Natural killer cell (primary cell): ENCODE measurements at regions not wholly inside any gene's neighbourhood (a gene's known extent, or its start where the extent isn't known, plus 50 kb on each side); places are given as distances from the start of the nearest gene placed in this dataset.
"Not testable (repeated sequence)": the region's sequence is repeated elsewhere in the genome, so short reads cannot be mapped to it uniquely, and the experiment has no call there.

Source experiments
- ATAC-seq, 3 donors: fragments of 150-1000 bp in 2 of 3; fragments of 200-7000 bp in 1 of 3; cut with Tn5 transposase; 1 replicate in 1 of 3; 2 replicates in 2 of 3; pipeline ENCODE4 v1.10.0; 2021; ENCODE audit warnings: mild to moderate bottlenecking in 2 of 3, moderate library complexity in 2 of 3
- DNase-seq, 2 donors: peaks; one replicate each; pipeline versions ENCODE4 v3.0.0 to v3.0.0-alpha.2; 2013 to 2021; ENCODE audit warnings: mixed read lengths in 1 of 2
- H3K27ac ChIP-seq: one replicate; pipeline ENCODE4 v1.5.1; 2013; ENCODE audit warnings: mild to moderate bottlenecking, low read length
- H3K27me3 ChIP-seq: one replicate; pipeline ENCODE4 v1.6.1; 2013; ENCODE audit warnings: low read length; ENCODE audit not compliant: control insufficient read depth, insufficient read depth
- H3K36me3 ChIP-seq: one replicate; pipeline ENCODE4 v1.6.1; 2013; ENCODE audit warnings: low read length; ENCODE audit not compliant: control insufficient read depth, insufficient read depth
- H3K4me1 ChIP-seq: one replicate; pipeline ENCODE4 v1.6.1; 2013; ENCODE audit warnings: low read length; ENCODE audit not compliant: control insufficient read depth, insufficient read depth
- H3K4me3 ChIP-seq: one replicate; pipeline ENCODE4 v1.5.1; 2013; ENCODE audit warnings: low read length
- H3K9me3 ChIP-seq: one replicate; pipeline ENCODE4 v1.6.1; 2013; ENCODE audit warnings: low read length; ENCODE audit not compliant: control insufficient read depth, insufficient read depth
- H3K27ac Mint-ChIP-seq, 2 donors: one replicate each; pipeline ENCODE4 v1.8.0; 2022; ENCODE audit warnings: mild to moderate bottlenecking in 2 of 2, mixed read lengths in 2 of 2, moderate library complexity in 1 of 2
- H3K27me3 Mint-ChIP-seq, 2 donors: one replicate each; pipeline ENCODE4 v1.8.0; 2022; ENCODE audit warnings: low read depth in 2 of 2, mixed read lengths in 2 of 2
- H3K36me3 Mint-ChIP-seq: one replicate; pipeline ENCODE4 v1.8.0; 2022; ENCODE audit warnings: mixed read lengths
- H3K4me1 Mint-ChIP-seq, 2 donors: one replicate each; pipeline ENCODE4 v1.8.0; 2022; ENCODE audit warnings: mixed read lengths in 2 of 2
- H3K4me3 Mint-ChIP-seq: one replicate; pipeline ENCODE4 v1.8.0; 2022; ENCODE audit warnings: mild to moderate bottlenecking, moderate library complexity, mixed read lengths
- H3K9me3 Mint-ChIP-seq, 2 donors: one replicate each; pipeline ENCODE4 v1.8.0; 2022; ENCODE audit warnings: mixed read lengths in 2 of 2
- CTCF ChIP-seq: fragments of 200-600 bp; IDR thresholded peaks from one replicate; pipeline ENCODE4 v1.8.0; 2022; ENCODE audit warnings: antibody characterized with exemption
- WGBS: methylation state at CpG from one replicate; pipeline ENCODE4 v1.1.7; 2013; ENCODE audit warnings: missing lambda C conversion rate; ENCODE audit not compliant: insufficient coverage; 5-methylcytosine and 5-hydroxymethylcytosine counted together
- intact Hi-C: fragments of 100-400 bp; cut with micrococcal nuclease; formaldehyde crosslinking; loops from one replicate; pipeline ENCODE4 v1.14.2; 2022

GRCh38 chr5:56405116-56405908 lies 172.2 kb upstream of the ANKRD55 start:
- H3K36me3 Mint-ChIP-seq = no peaks in the 10 kb centered on the region

GRCh38 chr5:56402266-56403220 lies 169.4 kb upstream of the ANKRD55 start:
- Histone ChIP-seq H3K4me3 (no peak overlapping the region), H3K27me3 (no peaks in the 10 kb centered on the region), H3K9me3 (no peaks in the 10 kb centered on the region), H3K36me3 (no peaks in the 10 kb centered on the region), H3K27ac (no peak overlapping the region), H3K4me1 (no peaks in the 10 kb centered on the region)
- Mint-ChIP-seq H3K9me3 (peaks cover 0 to 2% of the 10 kb centered on the region in 2 donors), H3K4me1 (no peaks in the 10 kb centered on the region), H3K27me3 (peaks cover 0 to 3% of the 10 kb centered on the region in 2 donors), H3K4me3 (no peak overlapping the region), H3K27ac (no peak overlapping the region), H3K36me3 (no peaks in the 10 kb centered on the region)
- DNase-seq (no peak), ATAC-seq (no peak)
- 94% methylated on average over 6 of the region's 7 CpGs for WGBS
- intact Hi-C loops = no loop called here
- TF ChIP-seq CTCF = no peak

More at GRCh38 chr5:56405116-56405908, 172.2 kb upstream of the ANKRD55 start:
- Histone ChIP-seq H3K9me3 (no peaks in the 10 kb centered on the region), H3K27me3 (no peaks in the 10 kb centered on the region), H3K4me1 (no peaks in the 10 kb centered on the region), H3K36me3 (no peaks in the 10 kb centered on the region), H3K4me3 (no peak overlapping the region), H3K27ac (no peak overlapping the region)
- WGBS = 98% methylated on average over 3 of the region's 4 CpGs
- ATAC-seq (no peak), DNase-seq (no peak)
- intact Hi-C loops = no loop called here
- Mint-ChIP-seq H3K4me1 (no peaks in the 10 kb centered on the region), H3K4me3 (no peak overlapping the region), H3K27ac (no peak overlapping the region), H3K27me3 (peaks cover 0 to 3% of the 10 kb centered on the region in 2 donors), H3K9me3 (no peaks in the 10 kb centered on the region)
- TF ChIP-seq CTCF = no peak

GRCh38 chr5:56397796-56398195 lies 164.7 kb upstream of the ANKRD55 start:
- H3K27me3 ChIP-seq, ATAC-seq, H3K36me3 ChIP-seq, H3K27ac ChIP-seq, H3K4me3 ChIP-seq, H3K4me3 Mint-ChIP-seq, H3K27ac Mint-ChIP-seq, H3K27me3 Mint-ChIP-seq, H3K9me3 ChIP-seq, H3K36me3 Mint-ChIP-seq, DNase-seq, intact Hi-C loops, H3K4me1 ChIP-seq, H3K4me1 Mint-ChIP-seq: not testable (repeated sequence)
- peaks cover 2 to 14% of the 10 kb centered on the region in 2 donors for H3K9me3 Mint-ChIP-seq
- 96% methylated on average over 24 of the region's 24 CpGs for WGBS

- no peaks in the 10 kb centered on the region for H3K27me3 ChIP-seq
- Mint-ChIP-seq H3K4me3 (no peak overlapping the region), H3K4me1 (no peaks in the 10 kb centered on the region), H3K9me3 (peaks cover 2 to 14% of the 10 kb centered on the region in 2 donors), H3K36me3 (peaks cover 8% of the 10 kb centered on the region), H3K27me3 (peaks cover 0 to 8% of the 10 kb centered on the region in 2 donors), H3K27ac (no peak overlapping the region)
- no peak overlapping the region for H3K27ac ChIP-seq
- no peaks in the 10 kb centered on the region for H3K36me3 ChIP-seq
- no peak overlapping the region for H3K4me3 ChIP-seq
- intact Hi-C loops = no loop called here
- no peak for ATAC-seq
- no peaks in the 10 kb centered on the region for H3K4me1 ChIP-seq
- peaks cover 2% of the 10 kb centered on the region for H3K9me3 ChIP-seq
- DNase-seq = no peak
- TF ChIP-seq CTCF = no peak
Observed at GRCh38 chr5:56396634-56397033, 163.5 kb upstream of the ANKRD55 start.
